ENCODE measurements at regions not wholly inside any gene's neighbourhood (a gene's known extent, or its start where the extent isn't known, plus 50 kb on each side); places are given as distances from the start of the nearest gene placed in this dataset.

GRCh38 chr16:60484901-60485300, 1551.3 kb downstream of the CDH8 start:
- no peak overlapping the region for H3K27ac ChIP-seq
- 66 to 82% (median 71%) methylated on average over 2 of the region's 2 CpGs for WGBS, 5 donors
- no peak overlapping the region for H3K4me3 ChIP-seq
- no peaks in the 10 kb centered on the region for H3K27me3 ChIP-seq
- DNase-seq: no peak
- no peak for TF ChIP-seq POLR2AphosphoS5 (IDR thresholded peaks at IDR 0.05)
- TF ChIP-seq EP300 (IDR thresholded peaks at IDR 0.05): no peak
- no peak for TF ChIP-seq CTCF (IDR thresholded peaks at IDR 0.05)
- no peak for TF ChIP-seq POLR2A (IDR thresholded peaks at IDR 0.05)
- intact Hi-C loops (cut with DNase I; ENCODE audit: low total_unique reads): no loop called here
- H3K9me3 ChIP-seq: no peaks in the 10 kb centered on the region
- H3K36me3 ChIP-seq: no peaks in the 10 kb centered on the region
- H3K4me1 ChIP-seq: no peaks in the 10 kb centered on the region

GRCh38 chr16:60481591-60481990, 1554.6 kb downstream of the CDH8 start:
- Histone ChIP-seq H3K27me3 (no peaks in the 10 kb centered on the region), H3K36me3 (no peaks in the 10 kb centered on the region), H3K4me1 (no peaks in the 10 kb centered on the region), H3K4me3 (no peak overlapping the region), H3K27ac (no peak overlapping the region), H3K9me3 (no peaks in the 10 kb centered on the region)
- TF ChIP-seq EP300 (IDR thresholded peaks at IDR 0.05): no peak
- no peak for TF ChIP-seq POLR2A (IDR thresholded peaks at IDR 0.05)
- no peak for TF ChIP-seq CTCF (IDR thresholded peaks at IDR 0.05)
- no peak for TF ChIP-seq POLR2AphosphoS5 (IDR thresholded peaks at IDR 0.05)
- no peak for DNase-seq
- WGBS, 5 donors: 59 to 78% (median 75%) methylated on average over 2 of the region's 2 CpGs
- intact Hi-C loops (cut with DNase I; ENCODE audit: low total_unique reads): no loop called here

- intact Hi-C loops (cut with DNase I; ENCODE audit: low total_unique reads): no loop called here
Measured at GRCh38 chr16:60478810-60479209, 1557.4 kb downstream of the CDH8 start.

GRCh38 chr16:60463986-60464385, 1572.3 kb downstream of the CDH8 start:
- intact Hi-C loops (cut with DNase I; ENCODE audit: low total_unique reads): no loop called here
- no peaks in the 10 kb centered on the region for H3K4me1 ChIP-seq
- TF ChIP-seq EP300 (IDR thresholded peaks at IDR 0.05) (no peak), POLR2A (IDR thresholded peaks at IDR 0.05) (no peak), CTCF (IDR thresholded peaks at IDR 0.05) (no peak), POLR2AphosphoS5 (IDR thresholded peaks at IDR 0.05) (no peak)
- H3K27me3 ChIP-seq: no peaks in the 10 kb centered on the region
- peaks cover 0 to 5% (median 2%) of the 10 kb centered on the region in 4 donors for H3K9me3 ChIP-seq
- H3K4me3 ChIP-seq: no peak overlapping the region
- no peak for DNase-seq
- WGBS, 5 donors: 73 to 86% (median 73%) methylated on average over 1 of the region's 1 CpG
- H3K36me3 ChIP-seq: no peaks in the 10 kb centered on the region
- H3K27ac ChIP-seq: no peak overlapping the region

More at GRCh38 chr16:60478810-60479209, 1557.4 kb downstream of the CDH8 start:
- TF ChIP-seq CTCF (IDR thresholded peaks at IDR 0.05): no peak
- no peak for TF ChIP-seq POLR2AphosphoS5 (IDR thresholded peaks at IDR 0.05)
- no peak for TF ChIP-seq POLR2A (IDR thresholded peaks at IDR 0.05)
- TF ChIP-seq EP300 (IDR thresholded peaks at IDR 0.05): no peak
- Histone ChIP-seq H3K4me3 (no peak overlapping the region), H3K9me3 (no peaks in the 10 kb centered on the region), H3K36me3 (no peaks in the 10 kb centered on the region), H3K4me1 (no peaks in the 10 kb centered on the region), H3K27me3 (no peaks in the 10 kb centered on the region), H3K27ac (no peak overlapping the region)
- WGBS, 5 donors: 90 to 94% (median 94%) methylated on average over 1 of the region's 1 CpG
- DNase-seq: no peak

Data from stomach (tissue), 8 donors.